IPS DF 19.7 (cell line): ENCODE measurements at regions not wholly inside any gene's neighbourhood (a gene's known extent, or its start where the extent isn't known, plus 50 kb on each side); places are given as distances from the start of the nearest gene placed in this dataset.
"Not testable (repeated sequence)": the region's sequence is repeated elsewhere in the genome, so short reads cannot be mapped to it uniquely, and the experiment has no call there.

Source experiments
- DNase-seq: peaks from one replicate; pipeline ENCODE4 v3.0.0-alpha.2; 2013; ENCODE audit warnings: low read depth, low spot score

DNA sequence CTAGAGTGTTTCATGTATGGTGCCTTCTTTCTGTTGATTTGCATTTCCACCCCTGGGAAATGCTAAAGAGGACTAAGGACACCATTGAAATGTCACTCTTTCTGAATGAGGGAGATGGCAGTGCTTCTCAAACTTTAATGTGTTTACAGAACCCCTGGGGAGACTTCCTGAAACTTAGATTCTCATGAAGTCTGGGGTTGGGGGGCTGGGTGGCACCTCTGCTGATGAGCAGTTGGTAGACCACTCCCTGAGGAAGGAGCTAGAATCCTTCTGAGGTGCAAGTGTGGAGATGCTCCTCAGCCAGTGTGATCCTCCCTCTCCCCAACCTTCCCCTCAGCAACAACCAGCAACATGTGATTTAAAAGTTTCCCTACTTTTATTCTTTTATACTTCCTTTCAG lies 546.8 kb downstream of the LRRC70 start:
- peak; percentile 7 for DNase-seq

DNA sequence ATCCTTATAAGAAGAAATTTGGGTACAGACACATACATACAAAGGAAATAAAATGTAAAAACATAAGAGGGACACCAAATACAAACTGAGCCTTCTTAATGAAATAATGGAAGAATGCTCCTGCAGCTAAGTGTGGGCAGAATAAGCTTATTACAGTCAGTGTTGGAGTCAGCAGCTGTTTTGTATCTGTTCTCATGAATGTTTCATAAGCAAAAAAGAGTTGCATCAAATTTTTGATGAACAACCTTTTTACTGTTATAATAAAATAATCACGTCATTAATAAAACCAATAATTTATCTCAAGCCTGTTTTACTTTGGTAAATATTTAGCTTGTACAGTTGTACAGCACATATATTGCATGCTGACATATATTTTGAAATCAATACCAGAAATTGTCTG lies 545.6 kb downstream of the LRRC70 start:
- no peak for DNase-seq

DNA sequence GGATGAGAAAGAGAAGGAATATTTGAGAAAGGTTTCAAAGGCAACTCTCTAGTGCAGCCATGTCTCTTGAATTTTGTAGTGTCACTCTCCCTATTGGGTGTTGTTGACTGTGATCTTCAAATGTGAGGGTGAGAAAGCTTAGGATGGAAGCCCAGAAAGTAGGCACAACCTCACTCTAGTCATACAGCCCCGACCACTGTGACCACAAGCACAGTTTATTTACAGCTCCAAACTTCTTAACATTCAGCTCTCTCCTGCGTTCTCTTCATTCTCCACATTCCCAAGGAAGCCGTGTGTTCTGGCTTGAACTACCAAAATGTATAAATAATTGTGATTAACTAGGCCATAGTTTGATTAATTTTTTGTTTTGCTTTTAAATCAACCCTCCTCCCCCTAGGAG lies 542.9 kb downstream of the LRRC70 start:
- no peak for DNase-seq

GRCh38 chr5:63118221-63118620 lies 539.6 kb downstream of the LRRC70 start:
- no peak for DNase-seq

DNA sequence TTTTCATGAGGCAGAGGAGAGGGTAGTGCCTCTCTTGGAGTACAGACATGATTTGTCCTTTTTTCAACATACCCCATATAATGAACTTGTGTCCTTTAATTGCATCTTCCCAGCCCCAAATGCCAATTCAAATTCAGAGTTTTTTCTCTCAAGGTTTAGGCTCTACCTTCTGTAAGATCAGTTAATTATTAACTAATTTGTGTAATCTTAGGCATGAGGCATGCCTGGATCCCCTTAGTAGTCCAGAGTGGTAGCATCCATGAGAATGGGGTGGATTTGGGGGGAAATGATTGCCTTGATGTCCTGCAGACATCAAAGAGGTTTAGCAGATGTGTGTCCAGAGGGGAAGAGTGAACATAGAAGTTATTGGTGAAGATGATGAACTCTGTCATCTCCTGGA lies 533.3 kb downstream of the LRRC70 start:
- DNase-seq = no peak

DNA sequence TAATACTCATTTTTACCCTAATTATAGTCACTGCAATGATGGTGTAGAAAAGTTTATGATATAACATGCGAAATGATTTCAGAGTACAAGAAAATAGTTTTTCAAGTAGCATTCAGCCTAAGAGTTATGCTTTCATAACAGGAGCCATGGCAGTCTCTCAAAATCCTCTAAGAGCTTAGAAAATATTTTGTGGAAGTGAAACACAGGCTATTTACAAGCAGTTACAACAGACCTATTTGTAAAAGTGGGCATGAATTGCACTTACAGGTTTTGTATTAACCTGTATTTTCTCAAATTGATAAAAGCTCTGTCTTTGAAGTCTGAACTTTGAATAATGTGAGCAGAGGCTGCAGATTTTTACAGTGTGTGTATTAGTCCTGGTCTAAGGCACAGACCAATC lies 523.3 kb downstream of the LRRC70 start:
- DNase-seq = no peak

- DNase-seq = no peak
Observed at GRCh38 chr5:63097286-63097685, 518.7 kb downstream of the LRRC70 start.

DNA sequence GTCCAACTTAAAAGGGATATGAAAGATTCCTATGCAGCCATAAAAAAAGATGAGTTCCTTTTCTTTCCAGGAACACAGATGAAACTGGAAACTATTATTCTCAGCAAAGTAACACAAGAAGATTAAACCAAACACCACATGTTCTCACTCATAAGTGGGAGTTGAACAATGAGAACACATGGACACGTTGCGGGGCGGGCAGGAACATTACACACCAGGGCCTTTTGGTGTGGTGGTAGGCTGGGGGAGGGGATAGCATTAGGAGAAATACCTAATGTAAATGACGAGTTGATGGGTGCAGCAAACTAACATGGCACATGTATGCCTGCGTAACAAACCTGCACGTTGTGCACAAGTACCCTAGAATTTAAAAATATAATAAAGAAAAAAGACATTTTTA lies 516.1 kb downstream of the LRRC70 start:
- no peak for DNase-seq

DNA sequence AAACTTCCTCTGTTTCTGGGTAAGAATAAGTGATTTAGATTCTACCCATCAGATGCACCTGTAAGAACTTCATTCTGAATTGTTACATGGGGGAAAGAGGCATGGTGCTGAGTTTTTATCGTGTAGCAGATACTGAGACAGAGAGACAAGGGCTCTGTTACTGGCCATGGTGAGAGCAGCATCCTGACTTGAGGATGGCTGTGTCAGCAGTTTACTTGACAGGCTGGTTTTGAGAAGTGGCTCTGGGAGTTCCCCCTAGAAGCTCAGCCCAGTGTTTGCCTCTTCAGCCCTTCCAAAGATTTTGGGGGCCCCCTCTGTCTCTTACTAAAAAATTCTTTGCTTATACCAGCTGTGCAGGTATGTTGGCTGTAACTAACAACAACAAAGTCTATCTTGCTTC lies 510.5 kb downstream of the LRRC70 start:
- no peak for DNase-seq

- no peak for DNase-seq
Observed at GRCh38 chr5:63085561-63085960, 506.9 kb downstream of the LRRC70 start.

GRCh38 chr5:63083689-63084088 lies 505.1 kb downstream of the LRRC70 start:
- not testable (repeated sequence) for DNase-seq

GRCh38 chr5:63081402-63081801 lies 502.8 kb downstream of the LRRC70 start:
- DNase-seq = no peak

DNA sequence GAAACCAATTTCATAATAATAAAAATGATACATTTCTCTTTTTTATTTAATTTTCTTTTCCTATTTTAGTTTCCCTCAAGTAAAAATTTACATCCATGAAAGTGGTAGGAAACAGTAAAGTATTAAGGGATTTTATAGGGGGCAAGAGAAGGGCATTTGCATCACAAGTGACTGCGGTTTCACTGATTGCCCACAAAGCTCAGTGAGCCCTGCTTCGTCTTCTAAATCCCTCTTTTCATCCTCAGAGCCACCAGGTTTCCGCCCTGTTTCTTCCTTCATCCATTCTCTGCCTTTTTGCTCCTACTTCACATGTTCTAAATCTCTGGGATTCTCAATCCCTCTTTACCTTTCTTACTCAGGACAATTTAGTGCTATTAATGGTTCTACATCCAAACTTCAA lies 491.4 kb downstream of the LRRC70 start:
- DNase-seq = no peak

- no peak for DNase-seq
Observed at GRCh38 chr5:63055421-63055820, 476.8 kb downstream of the LRRC70 start.

GRCh38 chr5:63053019-63053638 lies 474.5 kb downstream of the LRRC70 start:
- DNase-seq = no peak

GRCh38 chr5:63050916-63051315 lies 472.3 kb downstream of the LRRC70 start:
- no peak for DNase-seq

GRCh38 chr5:63049935-63050334 lies 471.3 kb downstream of the LRRC70 start:
- DNase-seq = no peak

DNA sequence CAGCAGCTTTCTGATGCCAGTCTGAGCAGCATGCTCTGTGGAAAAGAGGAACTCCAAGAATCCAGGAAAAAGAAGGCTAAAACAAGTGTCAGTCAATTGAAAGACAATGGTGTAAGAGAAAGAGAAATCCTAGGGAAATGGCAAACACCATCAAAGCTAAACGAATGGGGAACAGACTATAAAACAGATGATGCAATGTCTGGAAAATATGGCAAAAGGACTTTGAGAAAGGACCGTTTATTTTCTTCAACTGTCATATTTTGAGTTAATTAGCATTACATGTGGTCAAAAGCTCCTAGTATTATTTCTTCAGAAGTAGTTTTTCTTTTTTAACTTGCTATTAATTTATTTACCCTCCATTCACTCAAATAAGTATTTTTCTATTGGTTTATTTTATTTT lies 465.2 kb downstream of the LRRC70 start:
- no peak for DNase-seq

GRCh38 chr5:63032343-63032742 lies 453.7 kb downstream of the LRRC70 start:
- DNase-seq = no peak

GRCh38 chr5:63029891-63030290 lies 451.3 kb downstream of the LRRC70 start:
- DNase-seq = no peak

GRCh38 chr5:63025679-63026078 lies 447.1 kb downstream of the LRRC70 start:
- no peak for DNase-seq

DNA sequence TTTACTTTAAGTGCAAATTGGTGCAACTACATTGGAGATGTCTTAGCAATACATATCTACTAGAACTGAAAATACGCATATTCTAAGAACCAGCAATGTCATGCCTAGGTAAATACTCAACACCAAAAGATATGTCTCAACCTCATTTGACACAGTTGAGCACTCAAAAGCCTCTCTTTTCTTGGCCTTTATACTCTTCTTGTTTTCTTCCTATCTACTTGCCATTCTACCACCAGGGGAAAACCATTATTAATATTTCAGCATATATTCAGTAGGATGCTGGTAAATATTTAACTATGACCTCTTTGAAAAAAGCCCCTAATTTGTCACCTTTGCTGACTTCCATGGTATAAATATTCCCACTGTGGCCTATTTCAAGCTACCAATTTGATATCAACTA lies 443.8 kb downstream of the LRRC70 start:
- no peak for DNase-seq

DNA sequence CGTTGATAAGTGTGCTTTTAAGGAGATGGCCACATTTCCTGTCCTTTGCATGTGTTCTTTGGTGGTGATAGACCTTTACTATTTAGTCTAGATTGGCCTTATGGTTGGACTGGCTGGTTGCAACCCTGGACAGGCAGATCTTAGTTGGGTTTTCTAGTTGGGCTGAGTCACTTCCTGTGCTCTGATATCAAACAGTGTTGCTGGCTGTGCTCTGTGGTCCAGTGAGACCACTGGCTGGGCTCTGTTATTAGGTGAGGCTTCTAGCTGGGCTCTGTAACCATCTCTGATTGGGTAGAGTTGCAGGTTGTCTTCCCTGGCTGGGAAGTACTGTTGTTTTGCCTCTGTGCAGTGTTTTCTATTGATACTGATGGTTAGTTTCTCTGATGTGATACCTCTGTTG lies 432.5 kb downstream of the LRRC70 start:
- no peak for DNase-seq

DNA sequence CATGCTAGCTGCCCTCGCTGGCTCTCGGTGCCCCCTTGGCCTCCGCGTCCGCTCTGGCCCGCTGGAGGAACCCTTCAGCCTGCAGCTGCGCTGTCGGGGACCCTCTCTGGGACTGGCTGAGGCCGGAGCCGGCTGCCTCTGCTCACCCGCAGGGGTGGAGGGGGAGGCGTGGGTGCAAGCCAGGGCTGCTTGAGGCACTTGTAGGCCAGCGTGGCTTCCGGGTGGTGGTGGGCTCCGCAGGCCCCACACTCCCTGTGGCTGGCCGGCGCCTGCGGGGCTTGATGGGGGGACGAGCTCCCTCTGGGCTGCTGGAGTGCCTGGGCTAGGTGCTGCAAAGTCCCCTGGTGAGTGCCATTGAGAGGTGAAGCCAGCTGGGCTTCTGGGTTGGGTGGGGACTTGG lies 429.6 kb downstream of the LRRC70 start:
- DNase-seq = no peak
